Right lobe of liver (tissue), 6 donors: ENCODE measurements at regions not wholly inside any gene's neighbourhood (a gene's known extent, or its start where the extent isn't known, plus 50 kb on each side); places are given as distances from the start of the nearest gene placed in this dataset.

Experiments
- ATAC-seq, 4 donors: fragments of 200-7000 bp; cut with Tn5 transposase; one replicate each; pipeline ENCODE4 v1.9.1; 2020; ENCODE audit warnings: mild to moderate bottlenecking in 4 of 4, moderate library complexity in 4 of 4
- DNase-seq, 3 donors: peaks; one replicate each; pipeline ENCODE4 v3.0.0-alpha.2; 2020
- H3K27ac ChIP-seq, 3 donors: fragments of 200-600 bp; one replicate each; pipeline ENCODE4 v1.8.0; 2022
- H3K27me3 ChIP-seq, 2 donors: fragments of 200-600 bp; one replicate each; pipeline ENCODE4 v1.8.0; 2022
- H3K36me3 ChIP-seq, 4 donors: fragments of 200-600 bp; sonication (generic) in 1 of 4; one replicate each; pipeline versions ENCODE4 v1.5.1 to v1.8.0; 2017 to 2022; ENCODE audit warnings: control low read depth in 1 of 4
- H3K4me1 ChIP-seq, 4 donors: fragments of 200-600 bp; sonication (generic) in 1 of 4; one replicate each; pipeline versions ENCODE4 v1.5.1 to v1.8.0; 2017 to 2022; ENCODE audit warnings: control low read depth in 1 of 4
- H3K4me3 ChIP-seq, 3 donors: fragments of 200-600 bp; one replicate each; pipeline ENCODE4 v1.8.0; 2022
- H3K9me3 ChIP-seq, 4 donors: fragments of 200-600 bp; sonication (generic) in 1 of 4; one replicate each; pipeline versions ENCODE4 v1.5.1 to v1.8.0; 2017 to 2022; ENCODE audit warnings: control low read depth in 1 of 4
- POLR2A ChIP-seq: fragments of 450-650 bp; IDR thresholded peaks from one replicate; pipeline ENCODE4 v1.6.1; 2017; ENCODE audit warnings: antibody characterized with exemption, mild to moderate bottlenecking
- WGBS: methylation state at CpG from one replicate; pipeline ENCODE4 v1.1.6; 2018; ENCODE audit warnings: low coverage, low lambda C conversion rate; ENCODE audit not compliant: insufficient coverage; ENCODE audit errors: missing lambda C conversion rate; 5-methylcytosine and 5-hydroxymethylcytosine counted together
- intact Hi-C, 2 donors: fragments of 100-400 bp; cut with DNase I; formaldehyde crosslinking; loops; one replicate each; pipeline versions ENCODE4 v1.11.2 to v1.14.1; 2022
- TF ChIP-seq, protein P1 (sequence below), 4 donors: fragments of 200-600 bp in 3 of 4; fragments of 450-650 bp in 1 of 4; IDR thresholded peaks; one replicate each; pipeline versions ENCODE4 v1.5.1 to v1.8.0; 2016 to 2022; ENCODE audit warnings: antibody characterized with exemption in 4 of 4, mild to moderate bottlenecking in 2 of 4
- donor health status: DM: no; HTN: yes; CAD: no.
- donor health status: DM: no; HTN: no; CAD: no.
- donor health status: DM: no; HTN: no; CAD: no.
- donor health status: DM: no; HTN: yes; CAD: no.
- donor health status: DM: no; HTN: yes; CAD: no.

DNA sequence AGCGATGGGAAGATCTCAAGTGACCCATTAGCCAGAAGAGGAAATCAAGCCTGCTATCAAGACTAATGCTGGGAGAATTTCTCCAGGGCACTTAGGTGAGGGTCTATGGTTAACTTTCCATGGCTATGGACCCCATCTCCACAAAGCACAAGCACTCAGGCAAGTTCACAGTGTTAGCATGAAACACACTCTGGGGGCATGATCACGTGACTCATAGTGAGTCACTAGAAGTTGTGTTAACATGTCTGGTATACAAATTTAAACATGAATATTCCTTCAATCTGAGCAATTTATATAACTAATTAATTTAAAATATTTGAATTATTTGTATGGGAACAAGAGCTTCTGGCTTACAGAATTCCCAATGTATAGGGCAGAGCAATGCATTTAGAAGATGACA is 131.8 kb downstream of the FAM204A start:
- Histone ChIP-seq H3K27me3 (no peaks in the 10 kb centered on the region), H3K9me3 (no peaks in the 10 kb centered on the region), H3K4me1 (no peaks in the 10 kb centered on the region), H3K36me3 (no peaks in the 10 kb centered on the region), H3K27ac (no peak overlapping the region), H3K4me3 (no peak overlapping the region)
- DNase-seq (no peak), ATAC-seq (no peak)
- TF ChIP-seq, protein P1, sequence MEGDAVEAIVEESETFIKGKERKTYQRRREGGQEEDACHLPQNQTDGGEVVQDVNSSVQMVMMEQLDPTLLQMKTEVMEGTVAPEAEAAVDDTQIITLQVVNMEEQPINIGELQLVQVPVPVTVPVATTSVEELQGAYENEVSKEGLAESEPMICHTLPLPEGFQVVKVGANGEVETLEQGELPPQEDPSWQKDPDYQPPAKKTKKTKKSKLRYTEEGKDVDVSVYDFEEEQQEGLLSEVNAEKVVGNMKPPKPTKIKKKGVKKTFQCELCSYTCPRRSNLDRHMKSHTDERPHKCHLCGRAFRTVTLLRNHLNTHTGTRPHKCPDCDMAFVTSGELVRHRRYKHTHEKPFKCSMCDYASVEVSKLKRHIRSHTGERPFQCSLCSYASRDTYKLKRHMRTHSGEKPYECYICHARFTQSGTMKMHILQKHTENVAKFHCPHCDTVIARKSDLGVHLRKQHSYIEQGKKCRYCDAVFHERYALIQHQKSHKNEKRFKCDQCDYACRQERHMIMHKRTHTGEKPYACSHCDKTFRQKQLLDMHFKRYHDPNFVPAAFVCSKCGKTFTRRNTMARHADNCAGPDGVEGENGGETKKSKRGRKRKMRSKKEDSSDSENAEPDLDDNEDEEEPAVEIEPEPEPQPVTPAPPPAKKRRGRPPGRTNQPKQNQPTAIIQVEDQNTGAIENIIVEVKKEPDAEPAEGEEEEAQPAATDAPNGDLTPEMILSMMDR (IDR thresholded peaks at IDR 0.05), result no peak
- no peak for TF ChIP-seq POLR2A
- intact Hi-C loops, result no loop called here
- WGBS, result 44% methylated on average over 1 of the region's 2 CpGs

DNA sequence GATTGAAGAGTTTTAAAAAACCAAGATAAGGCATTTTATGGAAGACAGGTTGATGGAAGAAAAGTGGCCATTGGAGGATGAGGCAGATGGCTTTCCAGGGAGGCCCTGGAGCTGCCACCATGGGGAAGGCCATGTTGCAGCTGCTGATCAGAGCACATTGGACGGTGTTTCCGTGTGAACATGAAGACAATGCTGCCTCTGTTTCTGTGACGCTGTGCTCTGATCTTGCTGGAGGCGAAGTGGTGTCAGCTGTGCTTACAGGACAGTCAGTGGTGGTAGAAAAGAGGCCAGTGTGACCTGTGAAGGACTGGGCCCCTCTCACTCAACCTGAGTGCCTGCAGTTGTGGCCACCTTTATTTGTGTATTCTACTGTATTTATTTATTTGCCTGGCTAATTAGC is 132.9 kb downstream of the FAM204A start:
- Histone ChIP-seq H3K4me1 (no peaks in the 10 kb centered on the region), H3K9me3 (no peaks in the 10 kb centered on the region), H3K36me3 (no peaks in the 10 kb centered on the region), H3K27ac (no peak overlapping the region), H3K27me3 (no peaks in the 10 kb centered on the region), H3K4me3 (no peak overlapping the region)
- ATAC-seq (no peak), DNase-seq (no peak)
- intact Hi-C loops, result no loop called here
- TF ChIP-seq POLR2A, result no peak
- TF ChIP-seq, protein P1 (IDR thresholded peaks at IDR 0.05), result no peak
- WGBS, result no CpG with 5 or more reads among the region's 4 CpGs

GRCh38 chr10:118207470-118208007 is 134.6 kb downstream of the FAM204A start:
- no peak overlapping the region for H3K27ac ChIP-seq
- no peaks in the 10 kb centered on the region for H3K4me1 ChIP-seq
- no peaks in the 10 kb centered on the region for H3K36me3 ChIP-seq
- H3K9me3 ChIP-seq, result no peaks in the 10 kb centered on the region
- TF ChIP-seq POLR2A, result no peak
- TF ChIP-seq, protein P1 (IDR thresholded peaks at IDR 0.05), result no peak
- 55% methylated on average over 7 of the region's 7 CpGs for WGBS
- H3K4me3 ChIP-seq, result no peak overlapping the region
- no peaks in the 10 kb centered on the region for H3K27me3 ChIP-seq
- intact Hi-C loops, result no loop called here
- no peak for ATAC-seq
- no peak for DNase-seq

DNA sequence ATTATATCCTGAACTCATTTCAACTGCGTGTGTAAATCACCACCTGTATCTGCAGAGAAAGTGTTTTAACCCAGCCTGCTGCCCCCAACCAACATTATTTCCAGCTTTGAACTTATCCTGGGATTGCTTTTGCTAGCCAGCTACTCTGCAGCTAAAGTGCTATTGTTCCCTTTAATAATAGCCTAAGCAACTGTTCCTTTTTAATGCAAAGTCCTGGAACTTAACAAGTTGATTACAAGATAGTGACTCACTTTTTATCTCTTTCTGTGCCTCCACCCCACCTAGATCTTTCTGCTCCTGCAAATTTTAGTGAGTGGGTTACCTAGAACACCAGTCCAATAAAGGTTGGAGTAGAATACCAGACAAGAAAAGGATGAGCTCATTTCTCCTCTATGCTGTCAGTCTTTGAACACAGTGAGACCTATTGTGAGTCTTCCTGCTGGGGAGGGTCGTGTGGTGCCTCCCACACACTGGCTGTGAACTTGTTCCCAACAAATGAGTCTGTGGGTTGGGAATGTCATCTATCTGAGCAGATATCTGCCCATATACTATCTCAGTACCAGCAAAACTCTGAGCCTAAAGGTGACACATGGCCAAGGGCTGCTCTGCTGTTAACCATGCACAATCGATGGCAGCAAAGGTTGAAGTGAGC is 137.7 kb downstream of the FAM204A start:
- H3K27ac ChIP-seq, result no peak overlapping the region
- no peaks in the 10 kb centered on the region for H3K27me3 ChIP-seq
- H3K4me3 ChIP-seq, result no peak overlapping the region
- intact Hi-C loops, result no loop called here
- no peaks in the 10 kb centered on the region for H3K9me3 ChIP-seq
- no peaks in the 10 kb centered on the region for H3K36me3 ChIP-seq
- no peak for DNase-seq
- H3K4me1 ChIP-seq, result no peaks in the 10 kb centered on the region
- no peak for TF ChIP-seq POLR2A
- TF ChIP-seq, protein P1 (IDR thresholded peaks at IDR 0.05), result no peak
- no peak for ATAC-seq
- 47% methylated on average over 3 of the region's 3 CpGs for WGBS
